GM13977 (cell line): ENCODE measurements at regions not wholly inside any gene's neighbourhood (a gene's known extent, or its start where the extent isn't known, plus 50 kb on each side); places are given as distances from the start of the nearest gene placed in this dataset.

Experiments
- DNase-seq: peaks from one replicate; pipeline ENCODE4 v3.0.0; 2012; ENCODE audit warnings: low spot score
- in situ Hi-C: fragments of 300-500 bp; cut with MboI; formaldehyde crosslinking; loops from one replicate; pipeline ENCODE4 v1.12.0; 2022; ENCODE audit warnings: low sequenced_read_pairs, low pct_unique_long_range_greater_than_20kb, mixed read lengths, inconsistent platforms; ENCODE audit not compliant: unreplicated experiment
- TF ChIP-seq, protein P1 (sequence below): IDR thresholded peaks from 2 replicates; pipeline ENCODE4 v1.5.1; 2012; ENCODE audit warnings: mild to moderate bottlenecking, control low read depth; ENCODE audit not compliant: insufficient read depth; ENCODE audit errors: extremely low read depth, missing control alignments

DNA sequence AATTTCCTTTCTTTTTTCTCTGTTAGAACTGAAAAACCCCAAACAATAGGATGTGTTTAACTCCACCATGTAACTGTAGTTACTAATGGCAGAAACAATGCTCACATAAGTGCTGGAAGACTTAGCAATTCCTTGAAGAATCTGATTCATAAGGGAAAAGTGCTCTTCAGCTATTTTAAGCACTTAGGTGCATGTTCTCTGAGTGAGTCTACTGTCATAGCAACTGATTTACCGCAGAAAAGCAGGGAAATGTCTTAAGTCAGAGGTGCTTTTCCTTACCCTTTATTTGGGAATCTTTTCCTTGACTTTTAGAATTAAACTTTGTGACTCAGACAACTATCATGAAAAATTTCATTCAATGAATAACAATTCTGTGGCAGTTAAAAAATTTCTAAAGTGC lies 65.4 kb upstream of the NABP1 start:
- no peak for DNase-seq
- TF ChIP-seq, protein P1, sequence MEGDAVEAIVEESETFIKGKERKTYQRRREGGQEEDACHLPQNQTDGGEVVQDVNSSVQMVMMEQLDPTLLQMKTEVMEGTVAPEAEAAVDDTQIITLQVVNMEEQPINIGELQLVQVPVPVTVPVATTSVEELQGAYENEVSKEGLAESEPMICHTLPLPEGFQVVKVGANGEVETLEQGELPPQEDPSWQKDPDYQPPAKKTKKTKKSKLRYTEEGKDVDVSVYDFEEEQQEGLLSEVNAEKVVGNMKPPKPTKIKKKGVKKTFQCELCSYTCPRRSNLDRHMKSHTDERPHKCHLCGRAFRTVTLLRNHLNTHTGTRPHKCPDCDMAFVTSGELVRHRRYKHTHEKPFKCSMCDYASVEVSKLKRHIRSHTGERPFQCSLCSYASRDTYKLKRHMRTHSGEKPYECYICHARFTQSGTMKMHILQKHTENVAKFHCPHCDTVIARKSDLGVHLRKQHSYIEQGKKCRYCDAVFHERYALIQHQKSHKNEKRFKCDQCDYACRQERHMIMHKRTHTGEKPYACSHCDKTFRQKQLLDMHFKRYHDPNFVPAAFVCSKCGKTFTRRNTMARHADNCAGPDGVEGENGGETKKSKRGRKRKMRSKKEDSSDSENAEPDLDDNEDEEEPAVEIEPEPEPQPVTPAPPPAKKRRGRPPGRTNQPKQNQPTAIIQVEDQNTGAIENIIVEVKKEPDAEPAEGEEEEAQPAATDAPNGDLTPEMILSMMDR = no peak
- in situ Hi-C loops = no loop called here

- no peak for DNase-seq
- in situ Hi-C loops = no loop called here
Measured at GRCh38 chr2:191614759-191615158, 63.2 kb upstream of the NABP1 start.

DNA sequence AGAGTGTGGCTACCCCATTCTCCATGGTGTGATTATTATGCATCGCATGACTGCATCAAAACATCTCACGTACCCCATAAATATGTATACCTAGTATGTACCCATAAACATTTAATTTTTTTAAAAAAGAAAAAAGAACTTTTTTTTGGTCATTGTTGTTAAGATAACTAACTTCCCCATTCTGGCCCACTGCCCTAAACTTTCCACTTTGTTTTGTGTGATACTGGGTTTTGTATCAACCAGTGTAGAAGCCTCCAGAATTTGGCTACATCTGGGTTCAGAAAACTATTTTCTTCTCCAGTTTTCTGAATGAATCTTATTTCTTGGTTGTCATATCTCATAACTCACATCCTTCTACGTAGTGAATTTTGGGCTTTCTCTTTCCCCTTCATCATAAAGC lies 62.3 kb upstream of the NABP1 start:
- in situ Hi-C loops = no loop called here

More at GRCh38 chr2:191614759-191615158, 63.2 kb upstream of the NABP1 start:
- TF ChIP-seq, protein P1 = no peak

GRCh38 chr2:191617575-191617974 lies 60.4 kb upstream of the NABP1 start:
- in situ Hi-C loops = no loop called here
- TF ChIP-seq, protein P1 = no peak

More for the DNA sequence above, 62.3 kb upstream of the NABP1 start:
- TF ChIP-seq, protein P1 = no peak
- no peak for DNase-seq

DNA sequence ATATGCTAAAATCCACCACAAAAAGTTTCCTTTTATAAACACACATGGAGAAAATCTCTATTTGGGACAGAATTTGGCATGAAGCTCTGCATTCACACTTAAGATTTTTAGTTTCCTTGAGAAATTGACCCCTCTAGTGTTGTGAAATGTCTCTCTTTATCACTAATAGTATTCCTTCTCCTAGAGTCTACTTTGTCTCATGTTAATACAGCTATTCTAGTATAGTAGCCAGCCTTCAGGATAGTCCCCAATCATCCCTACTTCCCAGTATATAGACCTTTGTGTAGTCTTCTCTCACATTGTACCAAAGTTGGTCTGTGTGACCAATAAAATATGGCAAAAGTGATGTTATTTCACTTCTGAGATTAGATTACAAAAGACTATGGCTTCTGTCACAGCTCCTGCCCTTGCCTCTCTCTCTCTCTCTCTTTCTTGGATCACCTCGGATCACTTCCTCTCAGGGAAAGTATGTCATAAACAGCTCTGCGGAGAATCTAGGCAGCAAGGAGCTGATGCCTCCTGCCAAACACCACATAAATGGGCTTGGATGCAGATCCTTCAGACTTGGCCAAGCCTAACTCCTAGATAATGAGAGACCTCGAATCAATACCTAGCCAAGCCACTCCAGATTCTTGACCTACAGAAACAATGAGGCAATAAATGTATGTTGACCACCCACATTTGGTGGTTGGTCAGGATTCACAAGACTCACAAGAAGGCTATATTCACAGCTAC lies 59.7 kb upstream of the NABP1 start:
- in situ Hi-C loops = no loop called here
- no peak for DNase-seq
- TF ChIP-seq, protein P1 = no peak

More at GRCh38 chr2:191617575-191617974, 60.4 kb upstream of the NABP1 start:
- DNase-seq = peak; percentile 25

GRCh38 chr2:191618786-191619185 lies 59.1 kb upstream of the NABP1 start:
- TF ChIP-seq, protein P1 = no peak
- no peak for DNase-seq
- in situ Hi-C loops = no loop called here
